GM12892 (cell line): ENCODE measurements at regions not wholly inside any gene's neighbourhood (a gene's known extent, or its start where the extent isn't known, plus 50 kb on each side); places are given as distances from the start of the nearest gene placed in this dataset.

Source experiments
- DNase-seq: peaks from one replicate; pipeline ENCODE4 v3.0.0; 2011; ENCODE audit not compliant: insufficient read length
- FAIRE-seq: peaks from 2 replicates; lab custom pipeline; 2011; peaks lifted over from hg19 to GRCh38; lab: Jason Lieb, UNC
- POLR2A ChIP-seq: IDR thresholded peaks from 2 replicates; pipeline ENCODE4 v1.6.1; 2011; ENCODE audit warnings: low read depth, low read length, control low read depth
- POLR2AphosphoS5 ChIP-seq: IDR thresholded peaks from 2 replicates; pipeline ENCODE4 v1.6.1; 2011; ENCODE audit warnings: low read depth, low read length, control low read depth
- TAF1 ChIP-seq: IDR thresholded peaks from 2 replicates; pipeline ENCODE4 v1.6.1; 2011; ENCODE audit warnings: low read depth, mild to moderate bottlenecking, control low read depth, low read length, borderline replicate concordance

DNA sequence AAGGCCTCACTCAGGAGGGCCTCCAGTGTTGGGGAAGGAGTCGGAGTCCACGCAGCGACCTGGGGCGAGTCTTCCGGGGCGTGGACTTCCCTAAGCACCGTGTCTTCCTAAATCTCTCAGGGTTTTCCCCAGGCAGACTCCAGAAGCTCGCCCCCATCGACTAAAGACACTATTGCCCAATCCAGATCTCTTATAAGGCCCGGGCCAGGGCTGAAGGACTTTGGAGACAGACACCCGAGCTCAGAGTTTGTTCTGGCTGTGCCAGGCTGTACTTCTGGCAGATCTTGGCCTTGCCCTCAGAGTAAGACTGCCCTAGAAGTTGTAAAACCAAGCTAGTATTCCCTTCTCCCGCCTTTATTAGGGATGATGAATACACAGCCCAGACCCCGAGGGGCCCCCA is 191.4 kb downstream of the BUD13 start:
- TF ChIP-seq POLR2AphosphoS5 (no peak), POLR2A (no peak), TAF1 (no peak)

DNA sequence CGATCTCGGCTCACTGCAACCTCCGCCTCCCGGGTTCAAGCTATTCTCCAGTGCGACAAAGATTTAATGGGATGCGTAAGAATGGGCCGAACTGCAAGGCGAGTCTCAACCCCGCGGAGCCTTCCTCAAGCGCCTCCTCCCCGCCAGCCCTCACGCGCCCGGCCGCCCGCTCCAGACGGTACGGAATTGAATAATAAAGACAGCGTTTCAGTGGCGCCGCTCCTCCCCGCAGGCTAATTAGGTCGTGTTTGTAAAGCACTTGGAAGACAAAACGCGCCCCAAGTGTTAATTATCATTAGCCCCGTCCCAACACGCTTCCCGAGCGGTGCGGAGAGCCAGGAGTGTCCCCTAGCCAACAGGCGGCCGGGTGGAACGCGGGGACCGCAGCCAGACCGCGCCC is 192.0 kb downstream of the BUD13 start:
- FAIRE-seq = no peak
- no peak for TF ChIP-seq TAF1
- no peak for TF ChIP-seq POLR2A
- no peak for TF ChIP-seq POLR2AphosphoS5
- DNase-seq = no peak

More for the DNA sequence above, 191.4 kb downstream of the BUD13 start:
- FAIRE-seq (no peak), DNase-seq (no peak)

DNA sequence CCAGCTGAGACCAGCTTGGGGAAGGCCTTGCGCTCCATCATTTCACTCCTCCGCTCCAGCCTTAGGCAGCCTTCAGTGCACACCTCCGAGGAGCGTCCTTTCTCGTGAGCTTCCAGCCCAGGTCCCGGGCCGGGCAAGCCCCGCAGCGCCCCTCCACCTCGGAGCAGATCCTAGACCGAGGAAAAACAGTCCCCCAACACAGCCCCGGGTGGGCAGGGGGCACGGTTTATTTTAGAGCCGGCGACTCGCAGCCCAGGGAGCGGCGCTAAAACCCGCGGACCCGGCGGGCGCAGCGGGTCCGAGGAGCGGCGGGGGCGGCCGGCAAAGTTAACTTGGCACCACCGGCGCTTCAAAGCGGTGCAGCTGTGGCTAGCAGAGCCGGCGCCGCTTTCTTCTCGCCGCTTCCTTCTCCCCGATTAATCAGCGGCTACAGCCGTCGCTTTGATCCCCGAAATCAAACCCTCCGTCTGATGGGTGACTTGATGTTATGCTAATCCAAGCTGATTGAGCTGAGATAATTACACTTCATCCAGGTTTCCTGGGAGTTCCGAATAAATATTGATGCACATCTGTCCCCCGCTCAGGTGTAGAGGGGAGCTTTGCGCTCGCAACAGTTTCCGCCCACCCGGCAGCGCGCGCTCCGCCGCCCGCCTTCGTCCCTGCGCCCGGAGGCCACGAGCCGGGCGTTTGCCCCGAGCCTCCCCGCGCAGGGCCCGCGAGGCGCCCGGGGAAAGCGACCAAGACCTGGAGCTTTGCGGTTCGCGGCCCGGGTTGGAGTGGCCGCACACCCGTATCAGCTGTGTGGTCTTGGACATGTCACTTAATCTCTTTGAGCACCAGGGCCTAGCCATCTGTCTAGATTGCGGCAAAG is 192.7 kb downstream of the BUD13 start:
- FAIRE-seq = no peak
- no peak for TF ChIP-seq POLR2A
- TF ChIP-seq POLR2AphosphoS5 = no peak
- TF ChIP-seq TAF1 = no peak
- no peak for DNase-seq

DNA sequence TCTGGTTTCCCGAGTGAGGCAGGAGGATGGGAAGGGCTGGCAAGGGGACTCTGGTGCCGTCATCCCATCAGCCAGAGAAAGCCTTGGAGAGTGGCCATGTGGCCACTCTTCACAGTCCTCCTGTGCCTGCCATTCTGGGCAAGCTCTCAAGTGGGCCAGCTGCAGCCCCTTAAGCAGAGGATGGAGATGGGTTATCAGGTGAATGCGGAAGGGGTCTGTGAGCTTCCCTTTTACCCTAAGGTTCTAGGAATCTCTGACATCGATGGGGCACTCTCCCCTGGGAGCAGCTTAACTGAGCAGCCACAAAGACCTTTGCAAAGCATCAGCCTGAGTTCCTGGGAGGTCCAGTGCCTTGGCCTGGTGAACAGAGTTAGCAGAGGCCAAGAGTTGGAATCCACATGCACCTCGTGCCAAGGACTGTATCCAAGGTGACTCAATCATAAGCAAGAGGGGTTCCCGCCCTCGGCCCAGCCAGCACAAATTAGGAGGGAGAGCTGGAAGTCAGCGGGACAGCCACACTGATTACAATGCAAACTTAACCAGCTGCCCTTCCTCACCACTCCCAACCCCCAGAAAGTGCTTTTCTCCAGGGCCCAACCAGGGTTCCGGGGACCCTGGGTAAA is 193.6 kb downstream of the BUD13 start:
- TF ChIP-seq POLR2A = no peak
- no peak for TF ChIP-seq POLR2AphosphoS5
- TF ChIP-seq TAF1 = no peak
- no peak for FAIRE-seq
- DNase-seq = no peak

DNA sequence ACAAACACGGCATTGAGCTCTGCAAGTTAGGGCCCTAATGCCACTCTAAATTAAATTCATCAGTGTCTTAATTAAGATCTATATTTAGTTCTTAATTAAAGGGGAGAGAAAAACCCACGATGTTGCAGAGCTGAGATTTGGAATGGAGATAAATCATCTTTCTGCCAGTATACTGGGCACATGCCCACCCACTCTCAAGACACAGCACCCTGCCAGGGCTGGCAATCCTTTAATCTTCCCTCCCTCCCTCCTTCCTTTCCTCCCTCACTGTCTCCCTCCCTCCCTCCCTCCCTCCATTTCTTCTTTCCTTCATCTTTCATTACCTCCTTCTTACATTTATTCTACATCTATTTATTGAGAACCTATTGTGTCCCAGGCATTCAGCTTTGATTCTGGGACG is 194.8 kb downstream of the BUD13 start:
- no peak for FAIRE-seq
- TF ChIP-seq POLR2AphosphoS5 (no peak), POLR2A (no peak), TAF1 (no peak)
- no peak for DNase-seq

DNA sequence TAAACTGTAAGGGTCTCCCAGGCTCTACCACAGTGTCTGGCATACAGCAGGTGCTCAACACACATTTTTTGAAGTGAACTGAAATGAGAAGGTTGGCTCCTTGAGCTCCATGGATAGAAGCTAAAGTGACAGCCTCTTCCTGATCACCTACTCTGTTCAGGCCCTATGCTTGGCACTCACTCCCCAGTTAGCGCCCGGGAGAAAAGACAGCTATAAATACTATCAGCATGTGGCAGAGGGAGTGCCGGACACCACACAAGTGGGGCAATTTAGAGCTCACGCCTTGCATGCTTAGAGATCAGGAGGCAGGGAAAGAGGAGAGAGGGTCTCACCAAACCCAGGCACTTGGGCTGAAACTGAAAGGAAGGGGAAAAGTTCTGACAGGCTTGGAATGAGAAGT is 195.5 kb downstream of the BUD13 start:
- TF ChIP-seq POLR2AphosphoS5 (no peak), POLR2A (no peak), TAF1 (no peak)
- FAIRE-seq (no peak), DNase-seq (no peak)

DNA sequence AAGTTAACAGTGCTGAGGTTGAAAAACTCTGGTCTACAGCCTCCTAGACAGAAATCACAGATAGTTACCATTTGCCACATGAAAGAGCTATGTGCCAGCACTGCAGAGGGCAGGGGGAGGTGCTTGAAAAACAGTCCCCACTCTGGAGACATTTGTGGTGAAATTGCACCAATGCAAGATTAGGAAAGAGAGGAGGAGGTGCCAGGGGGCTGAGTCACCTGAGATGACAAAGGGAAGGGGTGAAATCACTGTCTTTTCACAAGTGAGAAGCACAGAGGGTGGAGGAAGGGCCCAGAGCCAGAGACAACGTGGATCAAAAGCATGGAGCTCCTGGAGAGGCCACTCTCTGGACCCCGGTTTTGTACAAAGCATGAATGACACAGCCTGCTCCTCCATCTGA is 196.3 kb downstream of the BUD13 start:
- no peak for TF ChIP-seq TAF1
- no peak for TF ChIP-seq POLR2AphosphoS5
- no peak for TF ChIP-seq POLR2A
- FAIRE-seq = no peak
- DNase-seq = no peak

DNA sequence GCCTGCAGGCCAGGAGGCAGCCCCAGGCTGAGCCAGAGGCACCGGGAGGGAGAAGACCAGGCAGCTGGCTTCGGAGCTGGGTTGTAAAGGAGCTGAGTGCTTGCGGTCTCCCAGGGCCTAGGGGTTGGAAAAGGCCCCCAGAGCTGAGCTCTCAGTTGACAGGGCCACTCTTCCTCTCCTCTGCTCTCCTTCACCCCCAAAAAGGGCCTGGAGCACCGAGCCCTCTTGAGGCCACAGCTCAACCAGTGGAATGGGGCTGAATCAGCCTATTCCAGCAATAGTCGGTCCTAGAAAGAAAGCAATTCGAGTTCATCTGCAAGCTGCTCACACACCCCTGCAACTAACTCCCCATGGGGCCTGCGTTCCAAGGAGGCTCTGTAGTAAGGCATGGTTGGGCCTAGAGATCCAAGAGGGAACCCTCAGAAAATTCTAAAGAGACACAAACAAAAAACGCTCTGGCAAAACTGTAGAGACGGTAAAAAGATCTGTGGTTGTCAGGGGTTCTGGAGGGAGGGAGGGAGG is 205.0 kb downstream of the BUD13 start:
- TF ChIP-seq POLR2A (no peak), TAF1 (no peak), POLR2AphosphoS5 (no peak)
- FAIRE-seq (no peak), DNase-seq (no peak)

DNA sequence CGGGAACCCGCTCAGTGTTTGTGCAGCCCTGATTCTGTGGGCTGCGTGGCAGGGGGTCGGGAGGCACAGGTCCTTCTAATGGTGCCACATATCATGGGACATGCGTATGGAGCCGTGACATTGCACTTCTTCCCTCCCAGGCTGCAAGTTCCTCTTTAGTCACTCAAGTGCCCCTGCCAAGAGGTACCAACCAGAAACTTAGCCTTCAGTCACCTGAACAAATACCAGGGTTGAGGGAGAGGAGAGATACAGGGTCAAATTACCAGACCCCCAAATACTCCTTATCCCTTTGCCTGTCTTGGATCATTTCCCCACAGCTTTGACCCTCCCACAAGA is 209.1 kb downstream of the BUD13 start:
- FAIRE-seq (no peak), DNase-seq (no peak)
- TF ChIP-seq POLR2A (no peak), TAF1 (no peak), POLR2AphosphoS5 (no peak)

DNA sequence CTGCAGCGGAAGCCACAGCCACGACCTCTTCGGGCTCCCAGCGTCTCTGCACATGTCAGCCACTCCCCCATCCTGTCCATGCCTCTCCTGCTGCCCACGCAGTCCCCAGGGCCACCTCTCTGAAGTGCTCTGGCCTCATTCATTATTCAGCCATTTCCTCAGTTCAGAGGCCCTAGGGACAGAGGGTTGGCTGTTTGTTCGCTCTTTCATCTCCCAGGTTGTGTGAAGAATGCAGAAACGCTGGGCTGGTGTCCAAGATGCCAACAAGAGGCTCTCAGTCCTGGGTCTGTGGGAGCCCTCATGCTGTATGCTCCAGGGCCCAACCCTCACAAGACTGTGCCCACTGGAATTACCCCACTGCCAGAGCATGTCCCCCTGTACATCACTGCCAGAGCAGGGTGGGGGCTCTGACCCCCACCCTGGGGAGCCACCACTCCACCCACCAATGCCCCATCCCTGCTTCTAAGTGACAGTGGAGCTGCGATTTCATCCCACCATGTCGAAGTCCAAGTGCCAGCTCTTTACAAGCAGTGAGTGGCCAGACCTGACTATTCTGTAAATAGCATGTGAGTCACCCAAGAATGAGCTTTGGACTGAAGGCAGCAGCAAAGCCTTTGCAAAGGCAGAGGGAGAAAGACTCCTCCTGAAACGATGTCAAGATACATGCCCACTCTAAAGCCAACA is 209.6 kb downstream of the BUD13 start:
- no peak for DNase-seq
- TF ChIP-seq POLR2A (no peak), TAF1 (no peak), POLR2AphosphoS5 (no peak)
- no peak for FAIRE-seq

DNA sequence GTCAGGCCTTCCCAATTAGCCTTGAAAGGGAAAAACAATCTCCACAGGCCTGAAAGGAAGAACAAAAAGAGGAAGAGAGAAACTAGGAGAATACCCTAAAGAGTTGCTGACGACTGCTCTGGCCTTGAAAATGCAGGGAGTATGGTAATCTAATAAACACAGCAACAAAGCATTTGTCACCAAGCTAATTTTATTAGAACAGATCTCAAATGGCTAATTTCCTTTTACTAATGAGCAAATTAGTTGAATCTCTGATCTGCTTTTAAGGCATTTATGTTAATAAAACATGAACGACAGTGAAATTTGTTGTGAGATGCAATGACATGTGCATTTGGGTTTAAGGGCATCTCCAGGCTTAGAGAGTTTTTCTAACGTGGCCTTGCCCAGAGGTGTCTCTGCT is 212.2 kb downstream of the BUD13 start:
- FAIRE-seq = no peak
- DNase-seq = no peak
- no peak for TF ChIP-seq TAF1
- no peak for TF ChIP-seq POLR2A
- TF ChIP-seq POLR2AphosphoS5 = no peak

DNA sequence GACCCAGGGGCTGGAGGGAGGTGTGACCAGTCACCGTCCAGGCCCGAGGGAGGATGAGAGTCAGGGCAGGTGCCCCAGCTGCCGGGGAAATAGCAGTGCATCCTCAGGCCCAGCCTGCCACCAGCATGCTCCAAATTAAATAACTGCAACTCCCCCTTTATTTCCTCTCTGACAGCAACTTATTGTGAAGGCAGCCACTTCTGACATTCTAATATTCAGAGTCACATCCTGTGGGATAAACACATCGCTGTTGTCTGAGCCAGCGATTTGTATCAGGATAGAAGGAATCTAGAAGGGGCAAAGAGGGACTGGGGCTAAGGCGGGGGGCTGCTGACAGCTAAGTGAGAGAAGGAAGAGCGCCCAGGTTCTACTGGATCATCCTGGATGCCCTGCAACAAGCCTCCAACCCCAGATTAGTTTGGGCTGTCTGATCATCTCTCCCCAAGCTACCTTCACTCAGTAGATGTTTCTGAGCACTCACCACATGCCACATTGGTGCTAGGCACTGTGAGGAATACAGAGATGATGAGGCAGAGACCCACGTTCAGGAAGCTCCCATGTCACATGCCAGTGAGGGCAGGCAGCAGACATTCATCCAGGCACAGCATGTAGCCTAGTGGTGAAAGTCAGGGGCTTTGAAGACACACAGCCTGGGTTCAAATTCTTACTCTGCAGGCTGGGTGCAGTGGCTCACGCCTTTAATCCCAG is 214.1 kb downstream of the BUD13 start:
- TF ChIP-seq TAF1 (no peak), POLR2A (no peak), POLR2AphosphoS5 (no peak)
- FAIRE-seq = no peak
- DNase-seq = no peak
